ENCODE measurements at regions not wholly inside any gene's neighbourhood (a gene's known extent, or its start where the extent isn't known, plus 50 kb on each side); places are given as distances from the start of the nearest gene placed in this dataset.

- no peak for TF ChIP-seq POLR2A (IDR thresholded peaks at IDR 0.05)
- TF ChIP-seq CTCF (IDR thresholded peaks at IDR 0.05): no peak
These were observed 1141.8 kb upstream of the AUTS2 start for GRCh38 chr7:68456469-68456868.
